Loucy (cell line): ENCODE measurements at regions not wholly inside any gene's neighbourhood (a gene's known extent, or its start where the extent isn't known, plus 50 kb on each side); places are given as distances from the start of the nearest gene placed in this dataset.

Source experiments
- CTCF ChIP-seq: fragments of 200-600 bp; sonication (generic); conservative IDR thresholded peaks from 2 replicates; pipeline ENCODE4 v1.5.1; 2014; ENCODE audit warnings: mild to moderate bottlenecking, antibody characterized with exemption, low read length
- EZH2phosphoT487 ChIP-seq: fragments of 200-600 bp; IDR thresholded peaks from 2 replicates; pipeline ENCODE4 v1.6.1; 2018; ENCODE audit warnings: antibody characterized with exemption, mild to moderate bottlenecking, moderate library complexity, borderline replicate concordance

GRCh38 chr6:37557645-37558114 lies 58.0 kb upstream of the CCDC167 start:
- TF ChIP-seq CTCF (no peak), EZH2phosphoT487 (no peak)
